MM.1S (cell line): ENCODE measurements at regions not wholly inside any gene's neighbourhood (a gene's known extent, or its start where the extent isn't known, plus 50 kb on each side); places are given as distances from the start of the nearest gene placed in this dataset.

Experiments
- DNase-seq: peaks from one replicate; pipeline ENCODE4 v3.0.0-alpha.2; 2015
- H2AFZ ChIP-seq: fragments of 300-600 bp; sonication (generic); 2 replicates; pipeline ENCODE4 v1.6.0; 2016; ENCODE audit warnings: antibody characterized with exemption, low read length
- H3F3A ChIP-seq: fragments of 300-600 bp; sonication (generic); 2 replicates; pipeline ENCODE4 v1.6.1; 2016; ENCODE audit warnings: mild to moderate bottlenecking, antibody characterized with exemption, low read length, moderate library complexity, mixed read lengths; ENCODE audit not compliant: insufficient read depth
- H3K27ac ChIP-seq: fragments of 300-600 bp; sonication (generic); 2 replicates; pipeline ENCODE4 v1.5.1; 2016; ENCODE audit warnings: mild to moderate bottlenecking, low read length
- H3K27me3 ChIP-seq: fragments of 300-600 bp; sonication (generic); replicated peaks from 2 replicates; pipeline ENCODE4 v1.6.0; 2016; ENCODE audit warnings: low read length; ENCODE audit not compliant: insufficient read depth
- H3K36me3 ChIP-seq: fragments of 300-600 bp; sonication (generic); replicated peaks from 2 replicates; pipeline ENCODE4 v1.6.1; 2016; ENCODE audit warnings: mild to moderate bottlenecking, low read length, mixed read lengths; ENCODE audit not compliant: insufficient read depth
- H3K4me1 ChIP-seq: fragments of 300-600 bp; sonication (generic); 2 replicates; pipeline ENCODE4 v1.6.1; 2016; ENCODE audit warnings: low read length, mixed read lengths
- H3K4me2 ChIP-seq: fragments of 300-600 bp; sonication (generic); 2 replicates; pipeline ENCODE4 v1.6.0; 2016; ENCODE audit warnings: low read depth, low read length
- H3K4me3 ChIP-seq: fragments of 300-600 bp; sonication (generic); 2 replicates; pipeline ENCODE4 v1.5.1; 2016; ENCODE audit warnings: low read length, mixed read lengths
- H3K79me2 ChIP-seq: fragments of 300-600 bp; sonication (generic); 2 replicates; pipeline ENCODE4 v1.6.1; 2016; ENCODE audit warnings: mixed run types, low read length, mixed read lengths
- H3K9ac ChIP-seq: fragments of 300-600 bp; sonication (generic); 2 replicates; pipeline ENCODE4 v1.6.1; 2016; ENCODE audit warnings: low read length, mixed read lengths
- H3K9me2 ChIP-seq: fragments of 300-600 bp; sonication (generic); replicated peaks from 2 replicates; pipeline ENCODE4 v1.6.1; 2016; ENCODE audit warnings: mild to moderate bottlenecking, low read length, mixed read lengths; ENCODE audit not compliant: insufficient read depth
- H3K9me3 ChIP-seq: fragments of 300-600 bp; sonication (generic); replicated peaks from 2 replicates; pipeline ENCODE4 v1.6.1; 2016; ENCODE audit warnings: mild to moderate bottlenecking, low read length, mixed read lengths; ENCODE audit not compliant: insufficient read depth
- H4K20me1 ChIP-seq: fragments of 300-600 bp; sonication (generic); 2 replicates; pipeline ENCODE4 v1.6.1; 2016; ENCODE audit warnings: mild to moderate bottlenecking, low read length, moderate library complexity, mixed read lengths; ENCODE audit not compliant: insufficient read depth
- EZH2 ChIP-seq: fragments of 300-600 bp; sonication (generic); optimal IDR thresholded peaks from 2 replicates; pipeline ENCODE3; 2017; ENCODE audit warnings: low read depth, mild to moderate bottlenecking, antibody characterized with exemption, low read length, mixed read lengths
- EZH2phosphoT487 ChIP-seq: fragments of 300-600 bp; sonication (generic); IDR thresholded peaks from 2 replicates; pipeline ENCODE4 v1.6.1; 2018; ENCODE audit warnings: antibody characterized with exemption, low read length
- TF ChIP-seq, protein P1 (sequence below): fragments of 300-600 bp; sonication (generic); IDR thresholded peaks from 2 replicates; pipeline ENCODE4 v1.5.1; 2016; ENCODE audit warnings: antibody characterized with exemption, low read length, mixed read lengths

DNA sequence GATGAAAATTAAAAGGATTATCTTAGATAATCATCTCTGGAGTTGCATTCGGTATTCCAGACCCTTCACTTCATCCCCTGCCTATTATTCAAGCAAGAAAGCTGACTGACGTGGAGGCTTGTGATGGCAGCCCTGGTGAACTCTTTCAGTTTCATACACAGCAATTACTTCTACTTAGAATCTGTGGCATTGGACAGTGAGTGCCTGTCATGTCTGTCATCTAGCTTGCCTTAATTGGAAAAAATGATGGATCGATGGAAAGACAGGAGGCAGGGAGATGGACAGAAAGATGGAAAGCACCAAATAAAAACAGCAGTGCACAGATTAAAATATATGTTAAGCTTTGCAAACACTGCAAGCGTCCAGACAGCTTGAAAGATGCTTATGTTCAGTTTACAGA lies 1371.0 kb upstream of the CDH6 start:
- Histone ChIP-seq H3K4me1 (no peaks in the 10 kb centered on the region), H3K27ac (no peak overlapping the region), H3K9me2 (no peaks in the 10 kb centered on the region), H3K4me2 (no peak overlapping the region), H4K20me1 (no peaks in the 10 kb centered on the region), H3K27me3 (no peaks in the 10 kb centered on the region), H2AFZ (no peak overlapping the region), H3K9ac (no peak overlapping the region), H3K4me3 (no peak overlapping the region), H3F3A (no peaks in the 10 kb centered on the region), H3K36me3 (no peaks in the 10 kb centered on the region), H3K9me3 (no peaks in the 10 kb centered on the region), H3K79me2 (no peaks in the 10 kb centered on the region)
- TF ChIP-seq EZH2phosphoT487 (no peak), EZH2 (no peak)
- TF ChIP-seq, protein P1, sequence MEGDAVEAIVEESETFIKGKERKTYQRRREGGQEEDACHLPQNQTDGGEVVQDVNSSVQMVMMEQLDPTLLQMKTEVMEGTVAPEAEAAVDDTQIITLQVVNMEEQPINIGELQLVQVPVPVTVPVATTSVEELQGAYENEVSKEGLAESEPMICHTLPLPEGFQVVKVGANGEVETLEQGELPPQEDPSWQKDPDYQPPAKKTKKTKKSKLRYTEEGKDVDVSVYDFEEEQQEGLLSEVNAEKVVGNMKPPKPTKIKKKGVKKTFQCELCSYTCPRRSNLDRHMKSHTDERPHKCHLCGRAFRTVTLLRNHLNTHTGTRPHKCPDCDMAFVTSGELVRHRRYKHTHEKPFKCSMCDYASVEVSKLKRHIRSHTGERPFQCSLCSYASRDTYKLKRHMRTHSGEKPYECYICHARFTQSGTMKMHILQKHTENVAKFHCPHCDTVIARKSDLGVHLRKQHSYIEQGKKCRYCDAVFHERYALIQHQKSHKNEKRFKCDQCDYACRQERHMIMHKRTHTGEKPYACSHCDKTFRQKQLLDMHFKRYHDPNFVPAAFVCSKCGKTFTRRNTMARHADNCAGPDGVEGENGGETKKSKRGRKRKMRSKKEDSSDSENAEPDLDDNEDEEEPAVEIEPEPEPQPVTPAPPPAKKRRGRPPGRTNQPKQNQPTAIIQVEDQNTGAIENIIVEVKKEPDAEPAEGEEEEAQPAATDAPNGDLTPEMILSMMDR: no peak
- DNase-seq: no peak

DNA sequence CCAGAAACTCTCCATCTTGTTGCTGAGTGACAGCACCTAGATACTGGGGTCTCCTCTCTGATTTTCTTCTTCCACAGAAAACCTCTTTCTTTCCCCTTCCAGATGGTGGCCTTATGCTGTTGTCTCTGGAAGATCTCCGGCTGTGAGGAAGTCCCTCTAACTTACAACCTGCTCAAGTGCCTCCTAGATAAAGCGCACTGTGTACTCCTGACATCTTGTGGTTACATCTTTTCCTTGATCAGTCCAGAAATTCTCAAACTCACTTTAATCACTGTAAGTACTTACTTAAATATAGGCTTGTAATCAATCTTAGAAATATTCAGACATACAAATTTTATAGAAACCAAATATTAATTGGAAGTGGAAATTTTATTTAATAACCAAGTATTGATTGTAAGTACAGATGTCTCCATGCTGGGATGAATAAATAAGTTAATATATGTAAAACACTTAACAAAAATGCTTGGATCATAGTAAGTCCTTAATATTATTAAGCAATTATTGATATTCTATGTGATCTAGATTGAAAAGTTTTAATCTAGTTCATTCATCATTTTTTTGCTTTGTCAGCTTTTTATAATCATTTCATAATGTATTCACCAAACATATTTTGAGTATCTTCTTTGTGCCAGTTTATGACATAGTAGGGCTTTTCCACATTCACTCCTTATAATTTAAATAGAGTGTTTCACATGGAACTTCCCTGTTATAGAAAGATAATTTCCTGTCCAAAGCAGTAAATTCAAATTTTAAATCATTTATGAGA lies 1381.4 kb upstream of the CDH6 start:
- TF ChIP-seq EZH2 (no peak), EZH2phosphoT487 (no peak)
- TF ChIP-seq, protein P1: no peak
- Histone ChIP-seq H4K20me1 (no peaks in the 10 kb centered on the region), H3K4me2 (no peak overlapping the region), H3K79me2 (no peaks in the 10 kb centered on the region), H3K4me3 (no peak overlapping the region), H3K9ac (no peak overlapping the region), H2AFZ (no peak overlapping the region), H3K9me3 (no peaks in the 10 kb centered on the region), H3K27ac (no peak overlapping the region), H3F3A (no peaks in the 10 kb centered on the region), H3K9me2 (no peaks in the 10 kb centered on the region), H3K4me1 (no peaks in the 10 kb centered on the region), H3K36me3 (no peaks in the 10 kb centered on the region), H3K27me3 (no peaks in the 10 kb centered on the region)
- DNase-seq: no peak

DNA sequence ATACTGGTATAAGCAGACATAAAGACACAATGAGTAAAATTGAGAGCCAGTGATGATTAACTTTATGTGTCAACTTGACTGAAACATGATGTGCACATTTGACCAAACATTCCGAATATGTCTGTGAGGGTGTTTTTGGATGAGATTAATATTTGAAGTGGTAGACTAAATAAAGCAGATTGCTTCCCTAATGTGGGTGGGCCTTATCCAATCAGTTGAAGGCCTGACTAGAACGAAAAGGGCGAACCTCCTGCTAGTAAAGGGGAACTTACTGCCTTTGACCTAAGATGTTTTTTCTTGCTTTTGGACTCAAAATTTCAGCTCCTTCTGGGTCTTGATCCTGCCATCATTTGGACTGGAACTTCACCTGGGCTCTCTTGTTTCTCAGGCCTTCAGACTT lies 1387.7 kb upstream of the CDH6 start:
- Histone ChIP-seq H3K4me2 (no peak overlapping the region), H2AFZ (no peak overlapping the region), H3K27me3 (no peaks in the 10 kb centered on the region), H3K9me2 (no peaks in the 10 kb centered on the region), H3K4me1 (no peaks in the 10 kb centered on the region), H4K20me1 (no peaks in the 10 kb centered on the region), H3K4me3 (no peak overlapping the region), H3F3A (no peaks in the 10 kb centered on the region), H3K79me2 (no peaks in the 10 kb centered on the region), H3K36me3 (no peaks in the 10 kb centered on the region), H3K27ac (no peak overlapping the region), H3K9ac (no peak overlapping the region), H3K9me3 (no peaks in the 10 kb centered on the region)
- no peak for DNase-seq
- TF ChIP-seq, protein P1: no peak
- TF ChIP-seq EZH2phosphoT487: no peak
- TF ChIP-seq EZH2: no peak
